ENCODE measurements at regions not wholly inside any gene's neighbourhood (a gene's known extent, or its start where the extent isn't known, plus 50 kb on each side); places are given as distances from the start of the nearest gene placed in this dataset.

- intact Hi-C loops (cut with DNase I, micrococcal nuclease), result no loop called here
- Mint-ChIP-seq H3K27ac (no peak overlapping the region), H3K27me3 (no peaks in the 10 kb centered on the region), H3K4me3 (no peak overlapping the region), H3K36me3 (ENCODE audit: low read depth) (no peaks in the 10 kb centered on the region), H3K9me3 (no peaks in the 10 kb centered on the region), H3K4me1 (ENCODE audit: low read depth) (no peaks in the 10 kb centered on the region)
- CTCF ChIA-PET, result no interaction called here
- no peak for TF ChIP-seq CTCF (IDR thresholded peaks at IDR 0.05)
- no peak for DNase-seq
- Histone ChIP-seq H3K4me3 (ENCODE audit: low read length) (no peak overlapping the region), H3K27ac (ENCODE audit: low read depth in 1 of 2, low read length in 2 of 2) (no peak overlapping the region), H3K36me3 (ENCODE audit: insufficient read depth, low read length) (no peaks in the 10 kb centered on the region), H3K9me3 (ENCODE audit: control insufficient read depth in 1 of 2, insufficient read depth in 1 of 2, low read length in 2 of 2) (no peaks in the 10 kb centered on the region), H3K4me1 (ENCODE audit: insufficient read depth, low read length) (no peaks in the 10 kb centered on the region), H3K27me3 (ENCODE audit: control insufficient read depth in 1 of 2, insufficient read depth in 2 of 2, low read length in 2 of 2) (no peaks in the 10 kb centered on the region)
- ATAC-seq (ENCODE audit: poor library complexity), result no peak
- POLR2A ChIA-PET, result no interaction called here
Measured at GRCh38 chr2:16103614-16104314, 163.4 kb downstream of the MYCN start.

GRCh38 chr2:16102976-16103380, 162.6 kb downstream of the MYCN start:
- Histone ChIP-seq H3K27ac (ENCODE audit: low read depth in 1 of 2, low read length in 2 of 2) (no peak overlapping the region), H3K4me1 (ENCODE audit: insufficient read depth, low read length) (no peaks in the 10 kb centered on the region), H3K9me3 (ENCODE audit: control insufficient read depth in 1 of 2, insufficient read depth in 1 of 2, low read length in 2 of 2) (no peaks in the 10 kb centered on the region), H3K36me3 (ENCODE audit: insufficient read depth, low read length) (no peaks in the 10 kb centered on the region), H3K4me3 (ENCODE audit: low read length) (no peak overlapping the region), H3K27me3 (ENCODE audit: control insufficient read depth in 1 of 2, insufficient read depth in 2 of 2, low read length in 2 of 2) (no peaks in the 10 kb centered on the region)
- Mint-ChIP-seq H3K4me1 (ENCODE audit: low read depth) (no peaks in the 10 kb centered on the region), H3K36me3 (ENCODE audit: low read depth) (no peaks in the 10 kb centered on the region), H3K27me3 (no peaks in the 10 kb centered on the region), H3K9me3 (no peaks in the 10 kb centered on the region), H3K4me3 (no peak overlapping the region), H3K27ac (no peak overlapping the region)
- DNase-seq, result no peak
- POLR2A ChIA-PET, result no interaction called here
- no peak for TF ChIP-seq CTCF (IDR thresholded peaks at IDR 0.05)
- intact Hi-C loops (cut with DNase I, micrococcal nuclease), result no loop called here
- CTCF ChIA-PET, result no interaction called here
- ATAC-seq (ENCODE audit: poor library complexity), result no peak

- no peak overlapping the region for H3K27ac Mint-ChIP-seq
- H3K27ac ChIP-seq (ENCODE audit: low read depth in 1 of 2, low read length in 2 of 2), result no peak overlapping the region
- no peaks in the 10 kb centered on the region for H3K27me3 Mint-ChIP-seq
- no peaks in the 10 kb centered on the region for H3K4me1 ChIP-seq (ENCODE audit: insufficient read depth, low read length)
- ATAC-seq (ENCODE audit: poor library complexity), result no peak
- intact Hi-C loops (cut with DNase I, micrococcal nuclease), result no loop called here
- POLR2A ChIA-PET, result no interaction called here
- no peaks in the 10 kb centered on the region for H3K36me3 Mint-ChIP-seq (ENCODE audit: low read depth)
- TF ChIP-seq CTCF (IDR thresholded peaks at IDR 0.05), result no peak
- no peaks in the 10 kb centered on the region for H3K36me3 ChIP-seq (ENCODE audit: insufficient read depth, low read length)
- no peak for DNase-seq
- CTCF ChIA-PET, result no interaction called here
- H3K9me3 Mint-ChIP-seq, result no peaks in the 10 kb centered on the region
- H3K9me3 ChIP-seq (ENCODE audit: control insufficient read depth in 1 of 2, insufficient read depth in 1 of 2, low read length in 2 of 2), result no peaks in the 10 kb centered on the region
- H3K4me1 Mint-ChIP-seq (ENCODE audit: low read depth), result no peaks in the 10 kb centered on the region
- no peak overlapping the region for H3K4me3 Mint-ChIP-seq
- no peaks in the 10 kb centered on the region for H3K27me3 ChIP-seq (ENCODE audit: control insufficient read depth in 1 of 2, insufficient read depth in 2 of 2, low read length in 2 of 2)
- no peak overlapping the region for H3K4me3 ChIP-seq (ENCODE audit: low read length)
Measured at GRCh38 chr2:16102358-16102975, 162.1 kb downstream of the MYCN start.
